ENCODE measurements at regions not wholly inside any gene's neighbourhood (a gene's known extent, or its start where the extent isn't known, plus 50 kb on each side); places are given as distances from the start of the nearest gene placed in this dataset.
A peak's percentile ranks its signal among the peaks of the same experiment; 100 is the strongest.

DNA sequence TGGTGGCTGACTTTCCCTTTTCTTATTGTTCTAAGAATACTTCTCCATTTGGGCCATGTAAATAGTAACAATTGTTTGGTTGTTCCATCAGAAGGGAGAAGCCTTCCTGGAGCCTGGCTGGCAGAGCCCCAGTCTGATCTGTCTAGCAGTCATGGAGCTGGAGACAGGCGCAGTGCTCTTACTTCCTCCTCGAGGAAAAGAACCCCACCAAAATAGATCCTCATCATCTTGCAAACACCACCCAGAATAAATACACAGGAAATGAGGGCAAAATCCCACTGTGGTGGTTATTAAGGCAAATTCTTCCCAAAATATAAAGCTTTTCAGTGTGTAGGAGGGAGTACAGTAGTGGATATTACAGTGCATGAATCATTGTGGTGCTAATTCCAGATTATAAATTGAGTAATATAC is 195.1 kb upstream of the SGK1 start:
- ATAC-seq (peak in 1 of 4 donors; percentile 17), FAIRE-seq (no peak)
- peak overlapping the region in 1 of 4 donors; percentile 13 for H3K27ac ChIP-seq

DNA sequence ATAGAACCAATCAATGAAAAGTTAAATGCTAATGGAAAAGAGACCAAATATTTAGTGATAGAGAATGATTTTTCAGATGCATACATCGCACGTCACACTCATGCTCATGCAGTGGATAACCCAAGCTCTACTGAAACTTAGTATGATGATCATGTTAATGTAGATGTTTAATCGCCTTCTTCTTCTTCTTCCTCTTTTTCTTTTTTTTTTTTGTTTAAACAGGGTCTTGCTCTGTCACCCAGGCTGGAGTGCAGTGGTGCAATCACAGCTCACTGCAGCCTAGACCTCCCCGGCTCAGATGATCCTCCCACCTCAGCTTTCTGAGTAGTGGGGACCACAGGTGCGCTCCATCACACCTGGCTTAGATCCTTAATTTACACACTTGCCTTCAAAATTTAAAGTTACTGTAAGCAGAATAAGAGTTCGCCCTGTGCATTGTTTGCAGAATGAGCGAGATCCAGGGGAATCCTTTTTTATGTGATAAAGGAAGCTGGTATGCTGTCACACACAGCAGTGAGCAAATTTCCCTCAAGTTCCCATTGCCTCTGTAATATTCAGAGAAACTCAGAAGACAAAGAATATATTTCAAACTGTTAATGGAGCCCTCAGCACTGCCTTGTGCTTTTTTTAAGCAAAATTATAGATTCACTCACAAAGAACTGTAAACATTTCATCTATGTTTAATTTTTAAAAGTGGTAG is 194.2 kb upstream of the SGK1 start:
- ATAC-seq (no peak), DNase-seq (no peak), FAIRE-seq (no peak)
- H3K4me1 ChIP-seq, result peaks cover 0 to 14% (median 0%) of the 10 kb centered on the region in 3 donors
- 89% methylated on average over 7 of the region's 7 CpGs for WGBS, 2 donors
- peak overlapping the region in 1 of 4 donors; percentile 13 for H3K27ac ChIP-seq
- H3K9me3 ChIP-seq, result no peaks in the 10 kb centered on the region
- TF ChIP-seq, protein P1, sequence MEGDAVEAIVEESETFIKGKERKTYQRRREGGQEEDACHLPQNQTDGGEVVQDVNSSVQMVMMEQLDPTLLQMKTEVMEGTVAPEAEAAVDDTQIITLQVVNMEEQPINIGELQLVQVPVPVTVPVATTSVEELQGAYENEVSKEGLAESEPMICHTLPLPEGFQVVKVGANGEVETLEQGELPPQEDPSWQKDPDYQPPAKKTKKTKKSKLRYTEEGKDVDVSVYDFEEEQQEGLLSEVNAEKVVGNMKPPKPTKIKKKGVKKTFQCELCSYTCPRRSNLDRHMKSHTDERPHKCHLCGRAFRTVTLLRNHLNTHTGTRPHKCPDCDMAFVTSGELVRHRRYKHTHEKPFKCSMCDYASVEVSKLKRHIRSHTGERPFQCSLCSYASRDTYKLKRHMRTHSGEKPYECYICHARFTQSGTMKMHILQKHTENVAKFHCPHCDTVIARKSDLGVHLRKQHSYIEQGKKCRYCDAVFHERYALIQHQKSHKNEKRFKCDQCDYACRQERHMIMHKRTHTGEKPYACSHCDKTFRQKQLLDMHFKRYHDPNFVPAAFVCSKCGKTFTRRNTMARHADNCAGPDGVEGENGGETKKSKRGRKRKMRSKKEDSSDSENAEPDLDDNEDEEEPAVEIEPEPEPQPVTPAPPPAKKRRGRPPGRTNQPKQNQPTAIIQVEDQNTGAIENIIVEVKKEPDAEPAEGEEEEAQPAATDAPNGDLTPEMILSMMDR (IDR thresholded peaks at IDR 0.05), result no peak
- intact Hi-C loops (cut with DNase I), result no loop called here
- H3K36me3 ChIP-seq, result no peaks in the 10 kb centered on the region
- H3K4me3 ChIP-seq, result no peak overlapping the region
- H3K27me3 ChIP-seq, result no peaks in the 10 kb centered on the region

More for the DNA sequence above, 195.1 kb upstream of the SGK1 start:
- TF ChIP-seq, protein P1 (IDR thresholded peaks at IDR 0.05), result no peak
- Histone ChIP-seq H3K4me1 (peaks cover 0 to 22% (median 0%) of the 10 kb centered on the region in 3 donors), H3K4me3 (no peak overlapping the region), H3K9me3 (no peaks in the 10 kb centered on the region), H3K36me3 (no peaks in the 10 kb centered on the region), H3K27me3 (no peaks in the 10 kb centered on the region)
- DNase-seq, result peak in 1 of 6 donors; percentile 47
- WGBS, 2 donors, result 58 to 66% methylated on average over 2 of the region's 2 CpGs
- intact Hi-C loops (cut with DNase I), result no loop called here

DNA sequence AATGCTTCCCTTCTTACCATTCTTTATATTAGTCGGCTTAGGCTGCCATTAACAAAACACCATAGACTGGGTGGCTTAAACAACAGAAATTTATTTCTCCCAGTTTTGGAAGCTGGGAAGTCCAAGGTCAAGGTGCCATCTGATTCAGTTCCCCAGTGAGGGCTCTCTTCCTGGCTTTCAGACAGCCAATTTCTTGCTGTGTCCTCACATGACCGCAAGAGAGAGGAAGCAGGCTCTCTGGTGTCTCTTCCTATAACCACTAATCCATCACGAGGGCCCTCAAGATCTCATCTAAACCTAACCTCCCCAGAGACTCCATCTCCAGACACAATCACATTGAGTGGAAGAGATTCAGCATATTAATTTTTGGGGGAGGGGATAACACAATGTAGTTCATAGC is 193.0 kb upstream of the SGK1 start:
- no peak for FAIRE-seq
- no peaks in the 10 kb centered on the region for H3K27me3 ChIP-seq
- intact Hi-C loops (cut with DNase I), result no loop called here
- H3K27ac ChIP-seq, result no peak overlapping the region
- ATAC-seq, result peak in 2 of 4 donors; percentile 47 to 49
- peaks cover 0 to 7% (median 4%) of the 10 kb centered on the region in 3 donors for H3K4me1 ChIP-seq
- TF ChIP-seq, protein P1 (IDR thresholded peaks at IDR 0.05), result no peak
- no peaks in the 10 kb centered on the region for H3K36me3 ChIP-seq
- DNase-seq, result no peak
- 86 to 87% methylated on average over 3 of the region's 3 CpGs for WGBS, 2 donors
- no peak overlapping the region for H3K4me3 ChIP-seq
- no peaks in the 10 kb centered on the region for H3K9me3 ChIP-seq

DNA sequence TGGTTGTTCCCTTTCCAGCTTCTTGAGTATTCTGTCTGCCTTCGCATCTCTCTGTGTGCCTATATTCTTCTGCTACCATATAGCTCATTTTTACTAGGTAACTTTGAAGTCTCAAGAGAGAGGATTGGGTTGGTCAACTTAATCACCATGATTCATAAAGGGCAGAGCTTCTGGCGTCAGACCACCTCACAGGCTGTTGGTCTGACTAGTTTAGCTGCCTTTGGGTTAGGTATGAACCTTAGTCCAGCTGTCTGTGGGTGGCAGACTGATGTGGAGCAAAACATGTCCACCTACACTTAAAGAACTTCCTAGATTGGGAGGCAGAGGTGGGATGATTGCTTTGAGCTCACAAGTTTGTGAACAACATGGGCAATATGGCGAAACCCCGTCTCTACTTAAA is 192.2 kb upstream of the SGK1 start:
- intact Hi-C loops (cut with DNase I), result no loop called here
- TF ChIP-seq, protein P1 (IDR thresholded peaks at IDR 0.05), result no peak
- DNase-seq (no peak), ATAC-seq (no peak), FAIRE-seq (no peak)
- no peak overlapping the region for H3K4me3 ChIP-seq
- no peaks in the 10 kb centered on the region for H3K9me3 ChIP-seq
- 77 to 86% methylated on average over 4 of the region's 4 CpGs for WGBS, 2 donors
- no peak overlapping the region for H3K27ac ChIP-seq
- no peaks in the 10 kb centered on the region for H3K36me3 ChIP-seq
- H3K4me1 ChIP-seq, result peaks cover 0 to 7% (median 4%) of the 10 kb centered on the region in 3 donors
- no peaks in the 10 kb centered on the region for H3K27me3 ChIP-seq

DNA sequence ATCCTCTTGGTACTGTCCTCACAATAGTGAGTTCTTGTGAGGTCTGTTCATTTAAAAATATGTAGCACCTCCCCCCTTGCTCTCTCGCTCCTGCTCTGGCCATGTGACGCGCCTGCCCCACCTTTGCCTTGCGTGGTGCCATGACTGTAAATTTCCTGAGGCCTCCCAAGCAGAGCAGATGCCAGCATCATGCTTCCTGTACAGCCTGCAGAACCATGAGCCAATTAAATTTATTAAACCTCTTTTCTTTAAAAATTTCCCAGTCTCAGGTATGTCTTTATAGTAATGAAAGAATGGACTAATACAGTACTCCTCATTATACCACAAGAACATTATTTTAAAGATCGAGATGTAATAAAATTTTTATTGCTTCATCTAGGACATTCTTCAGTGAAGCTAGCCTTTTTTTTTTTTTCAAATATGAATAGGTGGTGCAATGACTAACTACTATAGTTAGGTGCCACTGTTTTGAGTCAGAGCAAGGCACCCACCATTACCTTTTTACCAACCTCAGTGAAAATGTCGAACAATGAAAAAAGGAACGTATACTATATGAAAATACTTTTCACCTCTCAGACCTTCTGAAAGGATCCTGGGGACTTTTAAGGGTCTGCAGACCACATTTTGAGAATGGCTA is 191.1 kb upstream of the SGK1 start:
- intact Hi-C loops (cut with DNase I), result no loop called here

More for the DNA sequence above, 191.1 kb upstream of the SGK1 start:
- TF ChIP-seq, protein P1 (IDR thresholded peaks at IDR 0.05), result no peak
- no peaks in the 10 kb centered on the region for H3K27me3 ChIP-seq
- H3K4me3 ChIP-seq, result no peak overlapping the region
- H3K36me3 ChIP-seq, result no peaks in the 10 kb centered on the region
- peaks cover 0 to 7% (median 4%) of the 10 kb centered on the region in 3 donors for H3K4me1 ChIP-seq
- no peak overlapping the region for H3K27ac ChIP-seq
- WGBS, 2 donors, result 93 to 95% methylated on average over 7 of the region's 7 CpGs
- H3K9me3 ChIP-seq, result no peaks in the 10 kb centered on the region
- ATAC-seq (no peak), DNase-seq (no peak), FAIRE-seq (no peak)
